ENCODE measurements at regions not wholly inside any gene's neighbourhood (a gene's known extent, or its start where the extent isn't known, plus 50 kb on each side); places are given as distances from the start of the nearest gene placed in this dataset.
"Not testable (repeated sequence)": the region's sequence is repeated elsewhere in the genome, so short reads cannot be mapped to it uniquely, and the experiment has no call there.

DNA sequence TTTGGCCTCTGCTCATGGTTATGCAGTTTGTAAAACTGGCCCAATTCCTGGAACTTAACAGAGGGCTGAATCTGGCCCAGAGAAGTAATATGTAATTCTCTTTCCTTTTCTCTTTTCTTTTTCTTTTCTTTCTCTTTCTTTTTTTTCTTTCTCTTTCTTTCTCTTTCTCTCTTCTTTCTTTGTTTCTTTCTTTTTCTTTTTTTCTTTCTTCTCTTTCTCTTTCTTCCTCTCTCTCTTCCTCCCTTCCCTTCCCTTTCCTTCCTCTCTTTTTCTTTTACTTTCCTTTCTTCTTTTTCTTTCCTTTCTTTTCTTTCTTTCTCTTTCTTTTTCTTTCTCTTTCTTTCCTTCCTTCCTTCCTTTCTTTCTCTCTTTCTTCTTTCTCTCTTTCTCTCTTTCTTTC is 88.8 kb upstream of the SLITRK5 start:
- H3K4me1 ChIP-seq (ENCODE audit: low read depth), result no peaks in the 10 kb centered on the region
- H3K36me3 ChIP-seq, result no peaks in the 10 kb centered on the region

DNA sequence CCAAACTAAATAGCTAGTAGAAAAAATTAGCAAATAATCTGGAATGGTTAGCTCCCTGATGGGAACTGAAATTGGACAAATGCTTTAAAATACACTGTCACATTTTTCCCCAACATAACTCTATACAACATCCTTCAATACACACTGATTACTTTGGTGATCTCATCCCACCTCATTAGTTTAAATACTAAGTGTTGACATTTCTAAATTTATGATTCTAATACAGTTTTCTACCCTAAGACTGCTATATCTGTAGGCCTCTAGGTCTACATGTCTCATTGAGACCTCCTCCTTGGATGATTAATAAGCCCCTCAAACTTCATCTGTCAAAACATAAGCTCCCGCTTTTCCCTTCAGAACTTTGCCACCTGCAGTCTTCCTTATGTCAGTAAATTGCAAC is 80.7 kb upstream of the SLITRK5 start:
- Histone ChIP-seq H3K27ac (no peak overlapping the region), H3K4me3 (no peak overlapping the region), H3K9me3 (ENCODE audit: low read depth) (no peaks in the 10 kb centered on the region), H3K27me3 (no peaks in the 10 kb centered on the region), H3K4me1 (ENCODE audit: low read depth) (no peaks in the 10 kb centered on the region), H3K36me3 (no peaks in the 10 kb centered on the region)
- TF ChIP-seq, protein P1, sequence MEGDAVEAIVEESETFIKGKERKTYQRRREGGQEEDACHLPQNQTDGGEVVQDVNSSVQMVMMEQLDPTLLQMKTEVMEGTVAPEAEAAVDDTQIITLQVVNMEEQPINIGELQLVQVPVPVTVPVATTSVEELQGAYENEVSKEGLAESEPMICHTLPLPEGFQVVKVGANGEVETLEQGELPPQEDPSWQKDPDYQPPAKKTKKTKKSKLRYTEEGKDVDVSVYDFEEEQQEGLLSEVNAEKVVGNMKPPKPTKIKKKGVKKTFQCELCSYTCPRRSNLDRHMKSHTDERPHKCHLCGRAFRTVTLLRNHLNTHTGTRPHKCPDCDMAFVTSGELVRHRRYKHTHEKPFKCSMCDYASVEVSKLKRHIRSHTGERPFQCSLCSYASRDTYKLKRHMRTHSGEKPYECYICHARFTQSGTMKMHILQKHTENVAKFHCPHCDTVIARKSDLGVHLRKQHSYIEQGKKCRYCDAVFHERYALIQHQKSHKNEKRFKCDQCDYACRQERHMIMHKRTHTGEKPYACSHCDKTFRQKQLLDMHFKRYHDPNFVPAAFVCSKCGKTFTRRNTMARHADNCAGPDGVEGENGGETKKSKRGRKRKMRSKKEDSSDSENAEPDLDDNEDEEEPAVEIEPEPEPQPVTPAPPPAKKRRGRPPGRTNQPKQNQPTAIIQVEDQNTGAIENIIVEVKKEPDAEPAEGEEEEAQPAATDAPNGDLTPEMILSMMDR (IDR thresholded peaks at IDR 0.05; ENCODE audit: low read depth, low read length), result no peak
- no peak for DNase-seq (ENCODE audit: low read depth in 1 of 2, low spot score in 1 of 2)

More for the DNA sequence above, 88.8 kb upstream of the SLITRK5 start:
- no peak overlapping the region for H3K4me3 ChIP-seq
- TF ChIP-seq, protein P1 (IDR thresholded peaks at IDR 0.05; ENCODE audit: low read depth, low read length), result no peak
- DNase-seq (ENCODE audit: low read depth in 1 of 2, low spot score in 1 of 2), result no peak
- no peak overlapping the region for H3K27ac ChIP-seq
- no peaks in the 10 kb centered on the region for H3K27me3 ChIP-seq
- no peaks in the 10 kb centered on the region for H3K9me3 ChIP-seq (ENCODE audit: low read depth)

DNA sequence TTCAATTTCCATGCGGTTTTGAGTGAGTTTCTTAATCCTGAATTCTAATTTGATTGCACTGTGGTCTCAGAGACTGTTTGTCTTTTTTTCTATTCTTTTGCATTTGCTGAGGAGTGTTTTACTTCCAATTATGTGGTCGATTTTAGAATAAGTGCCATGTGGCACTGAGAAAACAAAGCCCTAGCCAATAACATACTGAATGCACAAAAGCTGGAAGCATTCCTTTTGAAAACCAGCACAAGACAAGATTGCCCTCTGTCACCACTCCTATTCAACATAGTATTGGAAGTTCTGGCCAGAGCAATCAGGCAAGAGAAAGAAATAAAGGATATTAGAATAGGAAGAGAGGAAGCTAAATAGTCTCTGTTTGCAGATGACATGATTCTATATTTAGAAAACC is 66.7 kb upstream of the SLITRK5 start:
- not testable (repeated sequence) for H3K27me3 ChIP-seq; H3K9me3 ChIP-seq (ENCODE audit: low read depth); DNase-seq (ENCODE audit: low read depth in 1 of 2, low spot score in 1 of 2); H3K4me1 ChIP-seq (ENCODE audit: low read depth); H3K4me3 ChIP-seq; H3K27ac ChIP-seq; H3K36me3 ChIP-seq

- TF ChIP-seq, protein P1 (IDR thresholded peaks at IDR 0.05; ENCODE audit: low read depth, low read length), result no peak
- no peaks in the 10 kb centered on the region for H3K36me3 ChIP-seq
- no peaks in the 10 kb centered on the region for H3K9me3 ChIP-seq (ENCODE audit: low read depth)
- H3K27me3 ChIP-seq, result no peaks in the 10 kb centered on the region
- no peak for DNase-seq (ENCODE audit: low read depth in 1 of 2, low spot score in 1 of 2)
- H3K27ac ChIP-seq, result no peak overlapping the region
- no peak overlapping the region for H3K4me3 ChIP-seq
- H3K4me1 ChIP-seq (ENCODE audit: low read depth), result no peaks in the 10 kb centered on the region
Observed at GRCh38 chr13:87607266-87607665, 63.9 kb upstream of the SLITRK5 start.

DNA sequence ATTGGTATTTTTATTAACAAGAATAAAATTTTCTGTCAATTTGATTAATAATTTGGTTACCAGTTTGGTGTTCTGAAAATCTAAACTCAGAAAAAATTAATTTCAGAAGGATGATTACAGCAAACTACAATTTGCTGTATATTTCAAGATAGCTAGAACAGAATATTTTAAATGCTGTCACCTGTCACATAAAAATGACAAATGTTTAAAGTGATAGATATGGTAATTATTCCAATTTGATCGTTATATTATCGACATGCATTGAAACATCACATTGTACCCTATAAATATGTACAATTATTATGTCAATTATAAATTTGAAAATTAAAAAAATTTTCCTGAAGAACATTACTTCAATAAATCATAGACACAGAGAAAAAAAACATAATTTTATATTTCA is 56.9 kb upstream of the SLITRK5 start:
- no peaks in the 10 kb centered on the region for H3K9me3 ChIP-seq (ENCODE audit: low read depth)
- H3K4me3 ChIP-seq, result no peak overlapping the region
- no peaks in the 10 kb centered on the region for H3K27me3 ChIP-seq
- no peak for DNase-seq (ENCODE audit: low read depth in 1 of 2, low spot score in 1 of 2)
- no peaks in the 10 kb centered on the region for H3K4me1 ChIP-seq (ENCODE audit: low read depth)
- H3K27ac ChIP-seq, result no peak overlapping the region
- TF ChIP-seq, protein P1 (IDR thresholded peaks at IDR 0.05; ENCODE audit: low read depth, low read length), result no peak
- no peaks in the 10 kb centered on the region for H3K36me3 ChIP-seq

Data from cardiac muscle cell (in vitro differentiated cells and primary cell).